Ramos (cell line): ENCODE measurements at regions not wholly inside any gene's neighbourhood (a gene's known extent, or its start where the extent isn't known, plus 50 kb on each side); places are given as distances from the start of the nearest gene placed in this dataset.

ENCODE experiments used
- in situ Hi-C: fragments of 300-500 bp; cut with MboI; formaldehyde crosslinking; loops from one replicate; pipeline ENCODE4 v1.14.3; 2022; ENCODE audit warnings: low sequenced_read_pairs; ENCODE audit not compliant: unreplicated experiment

DNA sequence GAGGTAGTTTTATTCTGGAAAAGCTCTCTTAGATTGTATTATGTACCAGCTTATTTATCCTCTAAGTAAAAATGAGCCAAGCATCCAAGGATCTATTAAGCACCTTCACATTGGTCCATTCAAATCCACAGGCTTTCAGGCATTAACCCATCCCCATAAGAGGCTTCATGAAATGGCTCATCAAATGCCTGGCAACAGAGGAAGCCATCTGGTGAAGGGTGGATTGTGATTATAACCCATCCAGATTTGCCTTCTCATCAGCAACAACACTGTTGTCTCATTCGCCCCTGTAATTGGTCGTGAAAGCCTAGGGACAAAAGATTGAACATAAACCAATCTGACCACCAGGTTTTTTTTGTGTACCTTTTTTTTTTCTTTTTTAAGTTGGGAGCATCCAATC lies 134.3 kb upstream of the TACR1 start:
- in situ Hi-C loops, result no loop called here

DNA sequence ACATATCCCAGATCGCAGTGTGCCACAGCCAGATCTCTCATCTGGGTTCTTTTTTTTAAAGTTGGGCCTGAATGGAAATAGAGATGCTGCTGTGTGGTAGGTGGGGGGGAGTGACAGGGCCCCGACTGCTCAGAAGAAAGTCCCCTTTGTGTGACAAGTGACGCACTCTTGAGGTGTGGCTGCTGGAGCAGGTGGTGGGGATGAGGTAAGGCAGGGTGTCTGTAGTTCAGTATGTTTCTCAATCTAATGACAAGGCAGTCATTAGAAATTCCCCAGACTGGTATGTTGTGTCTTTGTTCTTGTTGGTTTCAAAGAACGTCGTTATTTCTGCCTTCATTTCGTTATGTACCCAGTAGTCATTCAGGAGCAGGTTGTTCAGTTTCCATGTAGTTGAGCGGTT lies 128.8 kb upstream of the TACR1 start:
- in situ Hi-C loops, result no loop called here

DNA sequence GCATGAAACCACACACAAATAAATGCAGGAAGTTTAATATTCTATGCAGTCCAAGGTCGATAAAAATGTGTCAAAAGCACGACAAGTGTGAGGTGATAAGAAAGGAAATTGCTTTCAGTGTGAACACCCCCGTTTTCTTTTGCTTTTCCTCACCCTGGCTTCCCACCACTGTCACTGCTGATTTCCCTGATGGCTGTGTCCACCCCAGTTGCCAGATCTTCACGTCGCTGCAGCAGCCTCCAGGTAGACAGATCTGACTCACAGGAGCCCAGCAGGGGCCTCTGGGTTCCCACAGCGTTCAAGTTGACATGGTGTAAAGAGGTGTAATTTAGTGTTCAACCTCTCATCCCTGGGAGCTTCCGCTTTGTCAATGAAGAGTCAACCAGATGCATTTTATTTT lies 128.0 kb upstream of the TACR1 start:
- in situ Hi-C loops, result no loop called here

DNA sequence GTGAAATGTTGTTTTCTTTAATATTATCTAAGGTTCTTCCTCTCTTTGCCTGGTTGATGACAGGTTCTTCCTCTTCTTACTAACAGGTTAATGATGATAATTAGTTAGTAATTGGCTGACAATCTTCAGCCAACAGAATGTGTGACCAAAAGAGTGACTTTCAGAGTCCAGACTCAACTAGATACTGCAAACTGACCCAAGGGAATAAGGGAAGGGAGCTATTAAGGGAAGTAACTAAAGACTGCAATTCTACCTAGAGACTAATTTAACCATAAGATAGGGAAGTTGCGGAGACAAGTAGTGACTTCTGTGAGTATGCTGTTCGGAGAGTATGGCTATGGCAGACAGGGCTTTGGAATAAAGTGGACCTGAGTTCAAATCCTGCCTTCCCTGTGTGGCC lies 127.3 kb upstream of the TACR1 start:
- in situ Hi-C loops, result no loop called here

DNA sequence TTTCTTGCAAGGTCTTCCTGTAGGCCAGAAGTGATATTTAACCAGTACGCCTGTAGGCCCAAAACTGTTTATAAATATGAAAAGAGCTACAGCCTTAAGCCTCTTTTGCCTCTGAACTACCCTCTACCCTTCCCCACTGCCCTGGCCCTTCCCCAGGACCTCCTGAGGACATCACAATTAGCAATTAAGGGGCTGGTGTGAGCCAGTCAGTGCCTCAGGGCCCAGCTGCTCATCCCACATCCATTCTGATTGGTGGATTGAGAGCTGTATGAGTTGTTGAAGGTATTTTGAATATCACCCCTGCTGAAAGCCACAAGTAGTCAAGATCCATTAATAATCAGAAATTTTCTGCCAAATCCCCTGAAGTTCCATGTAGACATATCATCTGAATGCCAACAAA lies 126.3 kb upstream of the TACR1 start:
- in situ Hi-C loops, result no loop called here

DNA sequence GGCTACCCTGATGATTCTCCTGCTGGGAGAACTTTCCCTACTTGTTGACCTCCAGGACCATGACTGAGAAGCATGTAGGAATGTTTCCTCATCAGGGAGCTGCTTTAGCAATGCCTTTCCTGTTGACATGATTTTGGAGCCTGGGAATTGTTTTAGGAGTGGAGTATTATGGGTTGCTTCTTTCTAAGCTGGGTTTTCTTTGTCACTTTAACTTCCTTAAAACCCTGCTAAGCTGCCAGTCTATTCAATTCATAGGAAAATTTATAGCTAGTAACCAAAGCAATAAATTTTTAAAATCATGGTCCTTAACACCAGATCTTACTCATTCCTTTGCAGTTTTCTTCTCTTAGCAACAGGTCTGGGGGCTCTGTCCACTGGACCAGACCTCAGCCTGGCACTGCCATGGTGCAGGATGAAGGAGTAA lies 125.6 kb upstream of the TACR1 start:
- in situ Hi-C loops, result no loop called here

DNA sequence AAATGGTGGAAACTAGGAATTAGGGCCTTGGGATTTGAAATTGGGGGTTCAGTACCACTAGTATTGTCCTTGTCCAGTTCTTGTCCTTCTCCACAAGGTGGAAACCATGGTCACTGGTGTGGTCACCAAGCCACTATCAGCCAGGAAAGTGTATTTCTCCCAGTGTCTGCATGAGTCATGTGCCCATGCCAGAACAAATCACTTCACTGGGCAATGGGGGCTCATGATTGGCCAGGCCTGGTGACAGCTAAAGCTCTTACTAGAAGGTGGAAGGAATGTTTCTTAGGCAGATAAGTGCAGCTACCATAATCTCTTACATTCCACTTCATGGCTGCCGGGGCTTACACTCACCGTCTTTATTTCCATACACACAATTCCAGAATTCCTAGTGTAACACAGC lies 124.8 kb upstream of the TACR1 start:
- in situ Hi-C loops, result no loop called here

DNA sequence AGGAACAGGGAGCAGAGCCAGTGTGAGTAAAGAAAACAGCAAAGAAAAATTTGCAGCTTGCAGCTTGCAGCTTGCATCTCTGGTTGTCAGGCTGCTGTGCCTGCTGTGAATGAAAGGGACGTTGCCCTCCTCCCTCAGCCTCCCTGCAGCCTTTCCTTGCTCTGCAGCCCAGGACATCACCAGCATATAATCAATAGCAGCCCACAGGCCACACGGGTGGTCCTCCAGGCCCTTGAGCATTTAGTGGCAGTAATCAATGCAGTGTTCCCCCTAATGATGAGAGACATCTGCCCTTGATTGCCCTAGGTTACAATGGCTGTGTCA lies 122.2 kb upstream of the TACR1 start:
- in situ Hi-C loops, result no loop called here

DNA sequence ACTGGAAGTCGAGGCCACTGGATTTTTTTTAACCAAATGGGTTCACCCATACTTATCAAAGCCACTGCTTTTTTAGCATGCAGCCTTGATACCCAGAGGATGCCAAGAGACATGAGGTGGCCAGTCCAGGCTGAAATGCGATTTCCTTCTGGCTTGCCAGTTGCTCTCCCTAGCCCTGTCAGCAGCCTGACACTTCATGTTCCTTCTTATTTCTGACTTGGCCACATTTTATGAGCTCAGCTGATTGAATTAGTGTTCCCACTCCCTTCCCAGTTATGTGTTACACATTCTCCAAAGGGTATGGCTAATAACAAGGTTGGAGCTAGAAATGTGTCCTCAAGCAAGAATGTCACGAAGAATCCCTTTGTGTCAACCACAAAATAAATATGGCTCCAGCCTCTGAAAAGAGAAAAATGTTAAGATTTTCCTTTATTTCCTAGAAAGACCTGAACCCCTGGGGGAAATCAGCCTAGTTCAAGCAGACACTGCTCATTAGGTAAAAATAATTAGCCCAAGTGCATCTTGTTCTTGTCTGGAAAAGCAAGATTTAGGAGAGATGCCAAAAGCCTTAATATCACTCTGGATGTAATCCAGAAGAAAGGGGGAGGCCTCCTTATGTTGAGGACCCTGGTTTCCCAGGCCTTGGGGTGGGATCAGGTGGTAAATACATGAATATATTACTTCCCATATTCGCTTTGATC lies 121.7 kb upstream of the TACR1 start:
- in situ Hi-C loops, result no loop called here

DNA sequence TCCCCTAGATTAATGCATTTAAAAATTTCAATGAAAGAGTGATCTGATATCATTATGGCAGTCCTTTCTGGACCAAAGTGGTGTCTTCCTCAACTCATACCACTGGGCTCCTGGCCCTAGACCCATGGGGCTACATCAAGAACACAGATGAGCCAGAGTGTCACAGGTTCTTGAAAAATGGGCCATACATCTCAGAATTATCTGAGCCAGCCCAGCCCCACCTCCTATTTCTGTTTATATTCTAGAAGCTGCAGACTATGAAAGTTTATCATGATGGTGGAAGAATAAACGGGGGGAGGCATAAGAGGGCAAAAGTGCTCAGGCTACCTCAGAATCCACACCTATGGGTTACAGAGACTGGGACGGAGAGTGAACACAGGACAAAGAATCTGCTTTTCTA lies 120.6 kb upstream of the TACR1 start:
- in situ Hi-C loops, result no loop called here

DNA sequence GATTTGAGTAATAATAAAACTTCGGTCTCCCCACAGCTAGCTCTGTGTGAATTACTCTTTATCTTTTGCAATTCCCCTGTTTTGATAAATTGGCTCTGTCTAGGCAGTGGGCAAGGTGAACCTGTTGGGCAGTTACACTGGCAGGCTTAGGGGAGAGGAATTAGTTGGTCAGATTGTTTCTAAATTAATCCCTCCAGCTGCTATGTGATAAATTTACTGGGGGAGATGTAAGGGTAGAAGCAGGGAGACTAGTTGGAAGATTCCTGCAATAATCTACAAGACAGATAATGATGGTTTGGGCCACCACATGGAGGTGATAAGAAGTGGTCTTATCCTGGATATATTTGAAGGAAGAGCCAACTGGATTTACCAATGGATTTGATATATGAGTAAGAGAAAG lies 118.5 kb upstream of the TACR1 start:
- in situ Hi-C loops, result no loop called here

DNA sequence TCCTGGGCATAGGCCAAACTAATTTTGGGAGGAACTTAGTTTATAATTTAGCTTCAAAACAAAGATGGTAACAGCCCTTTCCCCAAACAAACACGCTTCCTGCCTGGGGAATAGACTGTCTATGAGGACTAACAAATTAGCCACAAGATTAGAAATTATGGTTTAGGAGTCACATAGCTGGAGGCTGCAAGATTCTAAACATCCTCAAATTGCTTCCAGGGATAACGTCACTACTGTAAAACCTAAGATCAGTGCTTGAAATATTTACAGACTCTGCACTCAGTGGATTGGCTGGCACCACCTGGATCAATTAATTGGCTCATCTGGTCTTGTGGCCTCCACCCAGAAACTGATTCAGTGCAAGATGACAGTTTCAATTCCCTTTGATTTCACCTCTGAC lies 118.0 kb upstream of the TACR1 start:
- in situ Hi-C loops, result no loop called here

DNA sequence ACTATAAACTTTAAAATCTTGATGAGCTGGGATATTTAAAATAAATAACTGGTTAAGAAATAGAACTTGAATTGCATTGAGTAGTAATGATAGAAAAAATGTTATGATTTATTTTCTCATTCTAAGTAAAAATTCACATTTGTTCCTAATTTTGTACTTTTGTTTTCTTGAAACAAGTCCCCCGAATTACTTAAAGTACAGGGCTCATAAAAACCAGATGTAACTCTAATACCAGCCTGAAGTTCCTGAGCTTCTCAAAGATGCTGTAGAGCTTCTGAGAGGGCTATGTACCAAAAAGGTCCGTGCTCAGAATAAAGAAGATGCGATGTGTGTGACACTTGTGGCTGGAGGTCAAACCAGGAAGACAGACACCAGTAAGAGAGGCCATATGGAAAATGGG lies 116.1 kb upstream of the TACR1 start:
- in situ Hi-C loops, result no loop called here

DNA sequence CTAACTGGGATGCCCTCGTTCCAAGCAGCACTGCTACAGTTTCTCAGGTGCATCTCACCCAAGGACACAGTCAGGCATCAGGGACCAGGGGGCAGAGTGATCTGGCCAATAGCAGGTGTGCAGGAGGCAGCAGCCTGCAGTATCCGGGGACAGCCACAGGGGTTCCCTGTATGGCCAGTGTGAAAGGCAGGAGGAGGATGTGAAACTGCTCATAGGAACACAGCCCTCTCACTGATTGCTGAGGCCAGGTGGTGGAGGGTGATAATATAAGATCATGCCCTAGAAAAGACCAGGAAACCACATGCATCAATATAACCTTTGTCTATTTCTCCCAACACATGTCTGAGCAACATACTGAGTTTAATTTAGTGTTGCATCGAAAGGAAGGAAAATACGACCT lies 112.7 kb upstream of the TACR1 start:
- in situ Hi-C loops, result no loop called here

DNA sequence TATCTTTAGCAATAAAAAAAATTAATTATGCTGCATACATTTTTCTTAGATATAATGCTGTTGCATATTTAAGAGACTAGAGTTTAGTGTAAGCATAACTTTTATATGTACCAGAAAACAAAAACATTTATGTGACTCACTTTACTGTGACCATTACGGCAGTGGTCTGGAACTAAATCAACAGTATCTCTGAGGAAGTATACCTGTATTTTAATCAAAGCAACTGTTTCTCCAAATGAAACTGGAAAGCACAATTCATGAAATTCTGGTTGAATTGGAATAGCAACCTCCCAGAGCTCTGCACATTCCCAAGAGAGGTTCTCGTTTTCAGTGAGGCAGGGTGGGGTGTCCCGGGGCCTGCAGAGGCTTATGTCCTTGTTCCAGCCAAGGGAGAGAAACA lies 112.2 kb upstream of the TACR1 start:
- in situ Hi-C loops, result no loop called here

DNA sequence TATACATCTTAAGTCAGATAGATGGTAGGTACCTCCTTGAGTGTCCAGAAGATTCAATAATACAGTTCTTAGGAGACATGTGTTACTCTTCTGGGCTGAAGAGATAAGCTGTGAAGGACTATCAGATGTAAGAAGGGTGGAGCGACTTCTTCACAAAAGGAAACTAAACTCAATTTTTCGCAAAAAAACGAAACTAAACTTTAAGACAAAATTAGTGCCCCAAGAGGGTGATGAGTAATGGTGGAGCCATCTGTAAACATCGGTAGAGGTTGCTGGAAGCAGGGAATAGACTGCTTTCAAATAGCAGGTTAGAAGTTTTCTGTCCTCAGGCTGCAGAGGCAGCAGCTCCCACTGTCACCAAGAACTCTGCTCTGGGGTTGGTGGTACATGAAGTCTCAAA lies 111.6 kb upstream of the TACR1 start:
- in situ Hi-C loops, result no loop called here

DNA sequence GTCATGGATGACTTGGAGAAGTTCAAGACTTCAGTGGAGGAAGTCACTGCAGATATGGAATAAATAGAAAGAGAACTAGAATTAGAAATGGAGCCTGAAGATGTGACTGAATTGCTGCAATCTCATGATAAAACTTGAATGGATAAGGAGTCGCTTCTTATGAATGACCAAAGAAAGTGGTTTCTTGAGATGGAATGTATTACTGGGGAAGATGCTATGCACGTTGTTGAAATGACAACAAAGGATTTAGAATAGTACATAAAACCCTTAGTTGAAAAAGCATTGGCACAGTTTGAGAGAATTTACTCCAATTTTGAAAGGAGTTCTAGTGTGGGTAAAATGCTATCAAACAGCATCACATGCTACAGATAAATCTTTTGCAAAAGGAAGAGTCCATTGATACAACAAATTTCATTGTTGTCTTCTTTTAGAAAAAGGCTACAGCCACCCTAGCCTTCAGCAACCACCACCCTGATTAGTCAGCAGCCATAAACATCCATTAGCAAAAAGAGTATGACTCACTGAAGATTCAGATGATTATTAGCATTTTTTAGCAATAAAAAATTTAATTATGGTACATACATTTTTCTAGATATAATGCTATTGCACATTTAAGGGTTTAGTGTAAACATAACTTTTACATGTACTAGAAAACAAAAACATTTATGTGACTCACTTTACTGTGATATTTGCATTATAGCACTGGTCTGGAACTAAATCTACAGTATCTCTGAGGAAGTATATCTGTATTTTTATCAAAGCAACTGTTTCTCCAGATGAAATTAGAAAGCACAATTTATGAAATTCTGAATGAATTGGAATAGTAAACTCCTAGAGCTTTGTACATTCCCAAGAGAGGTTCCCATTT lies 110.5 kb upstream of the TACR1 start:
- in situ Hi-C loops, result no loop called here

DNA sequence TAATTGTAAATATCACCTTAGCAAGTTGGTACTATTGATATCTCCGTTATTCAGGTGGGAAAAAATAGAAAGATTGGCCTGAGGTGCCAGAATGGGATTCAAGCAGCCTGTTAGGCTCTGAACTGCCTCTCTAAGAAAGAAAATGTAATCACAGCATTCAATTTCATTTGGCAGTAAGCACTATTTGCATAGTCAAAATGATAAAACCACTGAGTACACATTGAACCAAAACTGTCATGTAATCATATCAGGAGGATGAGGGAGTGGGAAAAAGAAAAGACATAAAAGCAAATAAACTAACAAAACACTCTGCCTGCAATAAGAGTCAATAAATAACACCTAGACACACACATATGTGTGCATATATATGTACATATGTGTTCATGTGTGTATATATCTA lies 103.9 kb upstream of the TACR1 start:
- in situ Hi-C loops, result no loop called here

DNA sequence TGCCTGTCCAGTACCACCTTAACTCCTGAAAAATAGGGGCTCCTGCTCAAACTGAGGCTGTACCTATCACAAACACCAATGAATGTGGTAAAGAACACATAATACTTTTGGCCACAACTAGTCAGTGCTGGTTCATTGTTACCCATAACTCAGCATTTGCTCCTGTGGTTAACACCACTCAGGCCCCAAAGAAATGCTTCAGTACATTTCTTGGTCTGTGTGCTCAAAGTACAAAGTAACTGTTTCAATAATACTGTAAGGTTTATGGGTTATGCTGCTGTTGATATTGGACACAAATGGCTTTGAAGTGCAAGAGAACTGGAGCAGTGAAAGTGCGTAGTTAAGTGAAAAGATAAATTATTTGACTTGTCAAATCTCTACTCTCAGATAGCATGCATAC lies 95.0 kb upstream of the TACR1 start:
- in situ Hi-C loops, result no loop called here

DNA sequence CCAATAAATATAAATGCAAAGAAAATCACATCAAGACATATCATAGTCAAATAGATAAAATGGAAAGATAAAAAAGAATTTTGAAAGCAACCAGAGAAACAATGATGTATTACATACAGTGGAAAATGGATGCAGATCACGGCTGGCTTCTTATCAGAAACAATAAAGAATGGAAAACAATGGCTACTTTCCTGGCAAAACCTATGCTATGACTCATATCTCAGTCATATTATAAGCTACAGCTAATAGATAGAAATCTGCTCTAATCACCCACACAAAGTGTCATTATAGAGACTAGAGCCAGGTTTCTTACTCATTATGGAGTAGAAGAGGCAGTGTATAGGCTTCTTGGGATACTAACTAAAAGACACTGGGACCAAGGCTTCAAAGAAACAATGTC lies 93.5 kb upstream of the TACR1 start:
- in situ Hi-C loops, result no loop called here

DNA sequence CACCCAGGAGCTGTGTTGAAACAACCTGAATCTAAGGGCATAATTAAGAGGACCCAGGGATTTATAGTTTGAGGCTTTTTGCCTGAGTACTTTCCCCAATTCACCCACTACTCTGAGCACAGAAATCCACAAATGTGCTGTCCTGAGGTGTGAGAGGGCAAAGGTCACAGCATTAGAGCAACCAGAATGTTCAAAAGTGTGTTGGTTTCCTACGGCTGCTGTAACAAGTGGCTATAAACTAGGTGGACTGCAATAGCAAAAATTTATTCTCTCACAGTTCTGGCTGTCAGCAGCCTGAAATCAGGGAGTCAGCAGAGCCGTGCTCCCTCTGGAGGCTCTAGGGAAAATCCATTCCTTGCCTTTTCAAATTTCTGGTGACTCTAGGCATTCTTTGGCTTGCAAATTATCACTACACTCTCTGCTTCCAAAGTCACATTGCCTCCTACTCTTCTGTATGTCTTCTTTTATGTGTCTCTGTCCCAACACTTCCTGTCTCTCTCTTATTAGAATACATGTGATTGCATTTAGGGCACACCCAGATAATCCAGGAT lies 91.4 kb upstream of the TACR1 start:
- in situ Hi-C loops, result no loop called here

DNA sequence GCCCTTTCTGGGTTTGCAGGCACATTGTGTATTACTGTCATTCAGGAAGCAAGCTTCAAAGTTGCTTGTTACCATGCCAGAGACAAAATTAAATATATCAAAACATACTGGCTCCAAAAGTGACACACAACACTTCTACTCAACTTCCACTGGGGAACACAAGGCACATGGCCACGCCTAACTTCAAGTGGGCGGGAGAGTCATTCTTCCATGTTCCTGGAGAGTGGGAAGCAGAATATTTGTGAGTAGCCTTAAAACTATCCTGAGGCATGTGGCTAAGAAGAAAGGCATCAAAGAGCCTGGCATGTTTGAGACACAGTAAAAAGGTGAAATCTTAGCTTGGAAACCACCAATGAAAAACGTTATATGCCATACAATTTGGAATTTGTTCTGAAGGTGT lies 90.5 kb upstream of the TACR1 start:
- in situ Hi-C loops, result no loop called here
